GM23338 (cell line): ENCODE measurements at regions not wholly inside any gene's neighbourhood (a gene's known extent, or its start where the extent isn't known, plus 50 kb on each side); places are given as distances from the start of the nearest gene placed in this dataset.
A peak's percentile ranks its signal among the peaks of the same experiment; 100 is the strongest.

ENCODE experiments used
- ATAC-seq: fragments of 200-7000 bp; cut with Tn5 transposase; 3 replicates; pipeline ENCODE4 v1.9.1; 2020
- DNase-seq: peaks from one replicate; pipeline ENCODE4 v3.0.0-alpha.2; 2015; ENCODE audit warnings: low spot score
- H2AFZ ChIP-seq: fragments of 200-600 bp; sonication (generic); 2 replicates; pipeline ENCODE4 v1.8.0; 2016; ENCODE audit warnings: antibody characterized with exemption, mild to moderate bottlenecking, moderate library complexity
- H3F3A ChIP-seq: fragments of 200-600 bp; sonication (generic); replicated peaks from 2 replicates; pipeline ENCODE4 v1.8.0; 2017; ENCODE audit warnings: antibody characterized with exemption, mixed run types, low read depth
- H3K27ac ChIP-seq: fragments of 200-600 bp; sonication (generic); 2 replicates; pipeline ENCODE4 v1.6.1; 2016; ENCODE audit warnings: low read depth
- H3K27me3 ChIP-seq: fragments of 200-600 bp; sonication (generic); 2 replicates; pipeline ENCODE4 v1.8.0; 2016; ENCODE audit warnings: mild to moderate bottlenecking, mixed run types, moderate library complexity; ENCODE audit not compliant: insufficient read depth
- H3K36me3 ChIP-seq: fragments of 200-600 bp; sonication (generic); 2 replicates; pipeline ENCODE4 v1.8.0; 2016; ENCODE audit warnings: mild to moderate bottlenecking; ENCODE audit not compliant: insufficient read depth
- H3K4me1 ChIP-seq: fragments of 200-600 bp; sonication (generic); 2 replicates; pipeline ENCODE4 v1.8.0; 2016; ENCODE audit warnings: mild to moderate bottlenecking, moderate library complexity; ENCODE audit not compliant: insufficient read depth
- H3K4me2 ChIP-seq: fragments of 200-600 bp; sonication (generic); 2 replicates; pipeline ENCODE4 v1.7.1; 2017; ENCODE audit warnings: mixed run types
- H3K4me3 ChIP-seq: fragments of 200-600 bp; sonication (generic); 2 replicates; pipeline ENCODE4 v1.6.1; 2016; ENCODE audit warnings: mixed run types
- H3K79me2 ChIP-seq: fragments of 200-600 bp; sonication (generic); replicated peaks from 2 replicates; pipeline ENCODE4 v1.8.0; 2017; ENCODE audit warnings: mild to moderate bottlenecking; ENCODE audit not compliant: insufficient read depth
- H3K9me2 ChIP-seq: fragments of 200-600 bp; sonication (generic); 2 replicates; pipeline ENCODE4 v1.8.0; 2017; ENCODE audit not compliant: insufficient read depth
- H4K20me1 ChIP-seq: fragments of 200-600 bp; sonication (generic); replicated peaks from 2 replicates; pipeline ENCODE4 v1.8.0; 2017; ENCODE audit warnings: mild to moderate bottlenecking; ENCODE audit not compliant: insufficient read depth
- H3K27ac Mint-ChIP-seq: 2 replicates; pipeline ENCODE4 v1.8.0; 2020; ENCODE audit warnings: inconsistent platforms, mild to moderate bottlenecking, moderate library complexity, mixed read lengths
- H3K27me3 Mint-ChIP-seq: 3 replicates; pipeline ENCODE4 v1.8.0; 2022; ENCODE audit warnings: low read depth, mild to moderate bottlenecking, moderate library complexity, mixed read lengths, inconsistent platforms; ENCODE audit not compliant: insufficient read depth, poor library complexity
- H3K36me3 Mint-ChIP-seq: 3 replicates; pipeline ENCODE4 v1.8.0; 2021; ENCODE audit warnings: low read depth, mild to moderate bottlenecking, inconsistent platforms, moderate library complexity, mixed read lengths
- H3K4me1 Mint-ChIP-seq: 3 replicates; pipeline ENCODE4 v1.8.0; 2020; ENCODE audit warnings: mild to moderate bottlenecking, inconsistent platforms, mixed read lengths
- H3K4me3 Mint-ChIP-seq: 3 replicates; pipeline ENCODE4 v1.8.0; 2021; ENCODE audit warnings: moderate library complexity, mild to moderate bottlenecking, inconsistent platforms, mixed read lengths
- H3K9me3 Mint-ChIP-seq: 3 replicates; pipeline ENCODE4 v1.8.0; 2020; ENCODE audit warnings: moderate library complexity, mild to moderate bottlenecking, inconsistent platforms, mixed read lengths
- EZH2 ChIP-seq: fragments of 200-600 bp; sonication (generic); IDR thresholded peaks from one replicate; pipeline ENCODE4 v1.8.0; 2017; ENCODE audit warnings: antibody characterized with exemption, mild to moderate bottlenecking, low read depth; ENCODE audit not compliant: unreplicated experiment
- EZH2phosphoT487 ChIP-seq: fragments of 200-600 bp; sonication (generic); IDR thresholded peaks from one replicate; pipeline ENCODE4 v1.8.1; 2018; ENCODE audit warnings: antibody characterized with exemption; ENCODE audit not compliant: unreplicated experiment
- JUNB ChIP-seq: IDR thresholded peaks from one replicate; pipeline ENCODE4 v1.6.1; 2016; ENCODE audit warnings: antibody characterized with exemption; ENCODE audit not compliant: unreplicated experiment
- NANOG ChIP-seq: IDR thresholded peaks from 2 replicates; pipeline ENCODE4 v1.6.1; 2016; ENCODE audit warnings: antibody characterized with exemption, borderline replicate concordance
- POLR2AphosphoS5 ChIP-seq: IDR thresholded peaks from 2 replicates; pipeline ENCODE4 v1.6.1; 2016; ENCODE audit warnings: antibody characterized with exemption, low read depth
- STAT1 ChIP-seq: IDR thresholded peaks from one replicate; pipeline ENCODE4 v1.6.1; 2016; ENCODE audit warnings: antibody characterized with exemption; ENCODE audit not compliant: unreplicated experiment
- ZNF114 ChIP-seq: fragments of 250-450 bp; sonication (Bioruptor Pico); IDR thresholded peaks from 2 replicates; pipeline ENCODE4 v1.5.0; 2020; ENCODE audit warnings: mild to moderate bottlenecking, moderate library complexity
- ZNF331 ChIP-seq: fragments of 250-450 bp; sonication (Bioruptor Pico); IDR thresholded peaks from 2 replicates; pipeline ENCODE4 v1.5.0; 2020; ENCODE audit warnings: low read depth, mild to moderate bottlenecking, moderate library complexity
- ZNF462 ChIP-seq: fragments of 250-450 bp; sonication (Bioruptor Pico); IDR thresholded peaks from 2 replicates; pipeline ENCODE4 v1.5.0; 2020; ENCODE audit warnings: mild to moderate bottlenecking, moderate library complexity
- TF ChIP-seq, protein P1 (sequence below): IDR thresholded peaks from 2 replicates; pipeline ENCODE4 v1.6.1; 2016; ENCODE audit warnings: antibody characterized with exemption
- TF ChIP-seq, protein P2 (sequence below), 2 experiments: fragments of 200-600 bp in 1 of 2; sonication (generic) in 1 of 2; conservative IDR thresholded peaks; 2 replicates each; pipeline versions ENCODE4 v1.5.1 to v1.6.1; 2016 to 2017; ENCODE audit warnings: antibody characterized with exemption in 2 of 2, low read depth in 2 of 2, mild to moderate bottlenecking in 2 of 2, moderate library complexity in 1 of 2

- no peak overlapping the region for H3K27ac Mint-ChIP-seq
- H2AFZ ChIP-seq, result no peak overlapping the region
- H3K36me3 Mint-ChIP-seq, result no peaks in the 10 kb centered on the region
- DNase-seq, result peak; percentile 25
- peaks cover 23% of the 10 kb centered on the region for H3K4me1 Mint-ChIP-seq
- no peaks in the 10 kb centered on the region for H3K27me3 Mint-ChIP-seq
- H3K27me3 ChIP-seq, result no peaks in the 10 kb centered on the region
- no peak overlapping the region for H3K4me3 ChIP-seq
- no peaks in the 10 kb centered on the region for H3K9me3 Mint-ChIP-seq
- no peaks in the 10 kb centered on the region for H4K20me1 ChIP-seq
- H3K4me2 ChIP-seq, result no peak overlapping the region; the same call in 1 of the 2 replicates
- H3K9me2 ChIP-seq, result no peaks in the 10 kb centered on the region; the same call in none of the 2 replicates
- no peak overlapping the region for H3K4me3 Mint-ChIP-seq
- peak; percentile 39; the same call in 2 of the 3 replicates for ATAC-seq
- no peaks in the 10 kb centered on the region for H3F3A ChIP-seq
- peaks cover 5% of the 10 kb centered on the region; the same call in 1 of the 2 replicates for H3K4me1 ChIP-seq
- H3K79me2 ChIP-seq, result 0 out of 2 replicates have a peak, but pooled peaks cover 4% of the 10 kb centered on the region
- no peak for TF ChIP-seq ZNF331 (CRISPR knock-in tag)
- TF ChIP-seq JUNB, result no peak
- TF ChIP-seq, protein P1, sequence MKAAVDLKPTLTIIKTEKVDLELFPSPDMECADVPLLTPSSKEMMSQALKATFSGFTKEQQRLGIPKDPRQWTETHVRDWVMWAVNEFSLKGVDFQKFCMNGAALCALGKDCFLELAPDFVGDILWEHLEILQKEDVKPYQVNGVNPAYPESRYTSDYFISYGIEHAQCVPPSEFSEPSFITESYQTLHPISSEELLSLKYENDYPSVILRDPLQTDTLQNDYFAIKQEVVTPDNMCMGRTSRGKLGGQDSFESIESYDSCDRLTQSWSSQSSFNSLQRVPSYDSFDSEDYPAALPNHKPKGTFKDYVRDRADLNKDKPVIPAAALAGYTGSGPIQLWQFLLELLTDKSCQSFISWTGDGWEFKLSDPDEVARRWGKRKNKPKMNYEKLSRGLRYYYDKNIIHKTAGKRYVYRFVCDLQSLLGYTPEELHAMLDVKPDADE, result no peak
- no peak for TF ChIP-seq NANOG
- H3K27ac ChIP-seq, result no peak overlapping the region
- H3K36me3 ChIP-seq, result no peaks in the 10 kb centered on the region
Observed at GRCh38 chr2:144279165-144279564, 240.8 kb downstream of the ZEB2 start.

DNA sequence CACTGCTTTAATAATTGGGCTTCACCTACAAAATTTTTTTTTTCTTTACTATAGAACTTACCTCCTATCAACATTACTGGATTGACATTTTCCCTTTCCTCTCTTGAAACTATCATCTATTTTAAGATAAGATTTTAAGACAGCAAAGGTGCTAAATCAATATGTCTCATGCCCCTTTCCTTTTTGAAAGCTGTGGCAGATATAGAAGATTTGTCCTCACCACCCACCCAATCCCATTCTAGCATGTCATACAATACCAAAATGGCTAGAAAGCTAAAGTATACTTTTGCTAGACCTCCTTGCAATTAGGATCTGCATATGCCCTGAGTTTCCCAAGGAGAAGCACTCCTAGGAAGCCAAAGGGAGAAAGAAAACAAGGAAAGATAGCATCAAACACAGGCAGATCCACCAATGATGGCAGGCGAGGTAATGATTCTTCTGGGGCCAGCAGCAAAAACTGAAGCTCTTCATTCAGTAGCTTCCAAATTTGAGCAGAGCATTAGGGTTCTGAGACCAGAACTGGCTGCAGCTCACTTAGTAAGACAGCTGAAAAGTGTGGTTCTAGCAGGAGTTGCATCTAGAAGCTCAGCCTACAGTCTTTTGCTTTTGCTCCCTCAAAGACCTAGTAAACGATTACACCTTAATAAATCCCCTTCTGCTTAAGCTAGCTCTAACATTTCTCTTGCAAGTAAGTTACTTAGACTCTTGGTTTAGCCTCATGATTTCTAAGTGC, 242.1 kb downstream of the ZEB2 start:
- Mint-ChIP-seq H3K9me3 (no peaks in the 10 kb centered on the region), H3K4me3 (no peak overlapping the region), H3K27ac (no peak overlapping the region), H3K4me1 (peaks cover 23% of the 10 kb centered on the region), H3K27me3 (no peaks in the 10 kb centered on the region), H3K36me3 (peaks cover 5% of the 10 kb centered on the region; the same call in 2 of the 3 replicates)
- H3K36me3 ChIP-seq, result no peaks in the 10 kb centered on the region
- peaks cover 7% of the 10 kb centered on the region; the same call in 1 of the 2 replicates for H3K79me2 ChIP-seq
- H3K27me3 ChIP-seq, result no peaks in the 10 kb centered on the region
- ATAC-seq, result no peak
- no peak overlapping the region for H3K4me2 ChIP-seq
- peaks cover 5% of the 10 kb centered on the region; the same call in 1 of the 2 replicates for H3K4me1 ChIP-seq
- H3F3A ChIP-seq, result no peaks in the 10 kb centered on the region
- H2AFZ ChIP-seq, result no peak overlapping the region
- no peaks in the 10 kb centered on the region for H4K20me1 ChIP-seq
- no peak overlapping the region for H3K4me3 ChIP-seq
- no peaks in the 10 kb centered on the region; the same call in none of the 2 replicates for H3K9me2 ChIP-seq
- H3K27ac ChIP-seq, result no peak overlapping the region
- DNase-seq, result no peak
- no peak for TF ChIP-seq ZNF331 (CRISPR knock-in tag)
- TF ChIP-seq EZH2phosphoT487, result no peak
- no peak for TF ChIP-seq STAT1
- TF ChIP-seq EZH2, result no peak
- TF ChIP-seq, protein P2, sequence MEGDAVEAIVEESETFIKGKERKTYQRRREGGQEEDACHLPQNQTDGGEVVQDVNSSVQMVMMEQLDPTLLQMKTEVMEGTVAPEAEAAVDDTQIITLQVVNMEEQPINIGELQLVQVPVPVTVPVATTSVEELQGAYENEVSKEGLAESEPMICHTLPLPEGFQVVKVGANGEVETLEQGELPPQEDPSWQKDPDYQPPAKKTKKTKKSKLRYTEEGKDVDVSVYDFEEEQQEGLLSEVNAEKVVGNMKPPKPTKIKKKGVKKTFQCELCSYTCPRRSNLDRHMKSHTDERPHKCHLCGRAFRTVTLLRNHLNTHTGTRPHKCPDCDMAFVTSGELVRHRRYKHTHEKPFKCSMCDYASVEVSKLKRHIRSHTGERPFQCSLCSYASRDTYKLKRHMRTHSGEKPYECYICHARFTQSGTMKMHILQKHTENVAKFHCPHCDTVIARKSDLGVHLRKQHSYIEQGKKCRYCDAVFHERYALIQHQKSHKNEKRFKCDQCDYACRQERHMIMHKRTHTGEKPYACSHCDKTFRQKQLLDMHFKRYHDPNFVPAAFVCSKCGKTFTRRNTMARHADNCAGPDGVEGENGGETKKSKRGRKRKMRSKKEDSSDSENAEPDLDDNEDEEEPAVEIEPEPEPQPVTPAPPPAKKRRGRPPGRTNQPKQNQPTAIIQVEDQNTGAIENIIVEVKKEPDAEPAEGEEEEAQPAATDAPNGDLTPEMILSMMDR (conservative IDR thresholded peaks at IDR 0.05; ENCODE audit: low read depth in 2 of 2), result no peak
- TF ChIP-seq NANOG, result no peak
- TF ChIP-seq POLR2AphosphoS5, result no peak
- TF ChIP-seq, protein P1, result no peak
- TF ChIP-seq ZNF462 (CRISPR knock-in tag), result no peak
- no peak for TF ChIP-seq ZNF114
